Neutrophil (primary cell): ENCODE measurements at regions not wholly inside any gene's neighbourhood (a gene's known extent, or its start where the extent isn't known, plus 50 kb on each side); places are given as distances from the start of the nearest gene placed in this dataset.

Experiments used
- H3K27ac ChIP-seq: fragments of 200-600 bp; sonication (generic); 2 replicates; pipeline ENCODE4 v1.5.1; 2016; ENCODE audit warnings: mild to moderate bottlenecking, moderate library complexity
- H3K27me3 ChIP-seq: fragments of 200-600 bp; sonication (generic); 2 replicates; pipeline ENCODE4 v1.6.0; 2016; ENCODE audit warnings: mild to moderate bottlenecking
- H3K36me3 ChIP-seq: fragments of 200-600 bp; sonication (generic); 2 replicates; pipeline ENCODE4 v1.5.1; 2017
- H3K4me1 ChIP-seq, 2 experiments: fragments of 200-600 bp in 1 of 2; sonication (generic) in 1 of 2; 1 replicate in 1 of 2; 2 replicates in 1 of 2; pipeline versions ENCODE4 v1.5.1 to v1.6.1; 2013 to 2016; ENCODE audit warnings: low read depth in 1 of 2, low read length in 1 of 2, mild to moderate bottlenecking in 1 of 2, moderate library complexity in 1 of 2; ENCODE audit not compliant: control insufficient read depth in 1 of 2, insufficient read depth in 1 of 2
- H3K4me3 ChIP-seq, 2 experiments: fragments of 200-600 bp in 1 of 2; sonication (generic) in 1 of 2; 1 replicate in 1 of 2; 2 replicates in 1 of 2; pipeline ENCODE4 v1.5.1; 2013 to 2016; ENCODE audit warnings: low read depth in 1 of 2, low read length in 1 of 2, mild to moderate bottlenecking in 1 of 2, moderate library complexity in 1 of 2
- H3K9me3 ChIP-seq: fragments of 200-600 bp; sonication (generic); 2 replicates; pipeline ENCODE4 v1.5.1; 2016
- CTCF ChIP-seq: fragments of 200-600 bp; sonication (generic); IDR thresholded peaks from 2 replicates; pipeline ENCODE4 v1.5.1; 2016; ENCODE audit warnings: antibody characterized with exemption

DNA sequence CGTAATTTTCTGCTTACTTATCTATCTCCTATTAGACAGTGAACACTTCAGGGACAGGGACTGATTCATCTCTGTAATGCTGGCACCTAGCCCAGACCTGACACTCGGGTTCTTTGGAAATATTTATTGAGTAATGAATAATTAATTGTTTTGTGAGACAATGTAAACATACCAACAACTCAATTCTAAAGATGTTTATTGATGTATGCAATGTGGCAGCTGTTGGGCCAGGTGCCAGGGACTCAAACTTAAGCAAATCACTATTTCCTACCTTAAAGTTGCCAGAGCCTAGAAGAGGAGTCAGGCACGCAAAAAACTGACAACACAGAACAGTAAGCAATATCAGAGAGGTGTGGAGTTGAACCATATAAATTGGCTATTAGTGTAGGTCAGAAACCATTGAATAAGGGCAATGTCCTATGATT is 63.6 kb upstream of the BMPER start:
- Histone ChIP-seq H3K27me3 (no peaks in the 10 kb centered on the region), H3K36me3 (no peaks in the 10 kb centered on the region), H3K27ac (no peak overlapping the region), H3K4me1 (no peaks in the 10 kb centered on the region), H3K9me3 (no peaks in the 10 kb centered on the region), H3K4me3 (no peak overlapping the region)
- TF ChIP-seq CTCF = no peak

DNA sequence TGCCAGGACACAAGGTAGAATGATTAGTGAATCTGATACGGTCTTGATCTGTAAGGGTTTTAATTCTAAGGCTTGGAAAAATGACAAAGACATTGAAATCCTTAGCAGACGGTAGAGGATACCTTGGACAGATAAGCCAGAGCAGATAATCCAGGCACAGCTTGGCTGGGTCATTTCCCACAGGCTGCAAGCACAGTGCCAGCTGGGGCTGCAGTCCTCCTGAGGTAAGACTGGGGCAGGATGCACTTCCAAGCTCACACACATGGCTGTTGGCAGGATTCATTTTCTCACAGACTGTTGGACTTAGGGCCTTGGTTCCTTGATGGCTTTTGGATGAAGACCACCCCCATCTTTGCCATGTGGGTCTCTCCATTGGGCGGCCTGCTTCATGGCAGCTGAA is 63.2 kb upstream of the BMPER start:
- Histone ChIP-seq H3K4me3 (no peak overlapping the region), H3K27me3 (no peaks in the 10 kb centered on the region), H3K9me3 (no peaks in the 10 kb centered on the region), H3K27ac (no peak overlapping the region), H3K36me3 (no peaks in the 10 kb centered on the region), H3K4me1 (no peaks in the 10 kb centered on the region)
- TF ChIP-seq CTCF = no peak

GRCh38 chr7:33845991-33846509 is 59.3 kb upstream of the BMPER start:
- H3K4me3 ChIP-seq = no peak overlapping the region
- H3K4me1 ChIP-seq = no peaks in the 10 kb centered on the region
- no peak for TF ChIP-seq CTCF
- H3K36me3 ChIP-seq = no peaks in the 10 kb centered on the region
- no peak overlapping the region for H3K27ac ChIP-seq
- no peaks in the 10 kb centered on the region for H3K27me3 ChIP-seq
- H3K9me3 ChIP-seq = no peaks in the 10 kb centered on the region

GRCh38 chr7:33849004-33849403 is 56.3 kb upstream of the BMPER start:
- H3K36me3 ChIP-seq = no peaks in the 10 kb centered on the region
- TF ChIP-seq CTCF = no peak
- H3K27me3 ChIP-seq = no peaks in the 10 kb centered on the region
- no peak overlapping the region for H3K27ac ChIP-seq
- H3K9me3 ChIP-seq = no peaks in the 10 kb centered on the region
- no peaks in the 10 kb centered on the region for H3K4me1 ChIP-seq
- no peak overlapping the region for H3K4me3 ChIP-seq

DNA sequence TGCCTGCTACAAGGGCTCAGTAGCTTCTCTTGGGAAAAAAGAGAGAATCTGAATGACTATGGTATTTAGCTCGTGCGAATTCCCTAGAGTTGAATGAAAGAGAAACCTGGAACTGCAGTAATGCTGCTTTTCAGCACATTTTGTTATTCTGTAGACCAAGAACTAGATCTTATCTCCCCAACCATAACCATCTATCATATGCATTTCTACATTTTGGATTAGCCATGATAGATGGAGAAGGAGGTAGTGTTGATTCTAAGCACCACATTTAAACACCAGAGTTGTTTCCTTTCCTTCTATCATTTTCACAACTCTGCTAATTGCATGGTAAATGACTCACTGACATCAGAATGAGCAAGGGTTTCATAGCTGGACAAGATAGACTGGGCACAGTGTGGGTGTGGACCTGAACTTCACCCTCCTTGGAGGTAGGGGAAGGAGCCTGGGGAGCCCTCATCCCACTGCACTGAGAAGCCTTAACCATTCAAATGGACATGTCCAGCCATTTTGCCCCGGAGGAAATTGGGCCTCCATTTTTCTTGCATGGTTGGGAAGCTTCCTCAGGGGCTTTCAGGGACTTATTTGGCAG is 55.3 kb upstream of the BMPER start:
- Histone ChIP-seq H3K9me3 (no peaks in the 10 kb centered on the region), H3K27ac (no peak overlapping the region), H3K36me3 (no peaks in the 10 kb centered on the region), H3K27me3 (no peaks in the 10 kb centered on the region), H3K4me3 (no peak overlapping the region), H3K4me1 (no peaks in the 10 kb centered on the region)
- no peak for TF ChIP-seq CTCF
